NT2/D1 (cell line): ENCODE measurements at regions not wholly inside any gene's neighbourhood (a gene's known extent, or its start where the extent isn't known, plus 50 kb on each side); places are given as distances from the start of the nearest gene placed in this dataset.

ENCODE experiments used
- DNase-seq: peaks from one replicate; pipeline ENCODE4 v3.0.0-alpha.2; 2011; ENCODE audit warnings: low read depth, low spot score
- H3K27me3 ChIP-seq: 2 replicates; pipeline ENCODE4 v1.6.0; 2011; ENCODE audit warnings: mild to moderate bottlenecking; ENCODE audit not compliant: insufficient read length, insufficient read depth
- H3K36me3 ChIP-seq: 2 replicates; pipeline ENCODE4 v1.6.1; 2011; ENCODE audit warnings: mild to moderate bottlenecking, low read length, mixed read lengths; ENCODE audit not compliant: insufficient read depth, insufficient read length
- H3K4me1 ChIP-seq: 2 replicates; pipeline ENCODE4 v1.5.1; 2011; ENCODE audit not compliant: insufficient read depth, insufficient read length
- H3K4me3 ChIP-seq: 2 replicates; pipeline ENCODE4 v1.5.1; 2011; ENCODE audit warnings: low read depth; ENCODE audit not compliant: insufficient read length
- H3K9ac ChIP-seq: 2 replicates; pipeline ENCODE4 v1.6.0; 2011; ENCODE audit warnings: low read depth; ENCODE audit not compliant: insufficient read length
- H3K9me3 ChIP-seq: 2 replicates; pipeline ENCODE4 v1.5.1; 2011; ENCODE audit warnings: mild to moderate bottlenecking, low read length; ENCODE audit not compliant: insufficient read depth
- SUZ12 ChIP-seq: IDR thresholded peaks from 2 replicates; pipeline ENCODE4 v1.6.1; 2011; ENCODE audit not compliant: insufficient read length, insufficient read depth; ENCODE audit errors: extremely low read depth
- YY1 ChIP-seq: IDR thresholded peaks from 2 replicates; pipeline ENCODE4 v1.6.1; 2011; ENCODE audit not compliant: insufficient read length, insufficient read depth
- ZNF274 ChIP-seq: IDR thresholded peaks from 2 replicates; pipeline ENCODE4 v1.6.1; 2011; ENCODE audit warnings: mild to moderate bottlenecking, low read depth, low read length

- H3K9ac ChIP-seq: no peak overlapping the region
- DNase-seq: no peak
- no peak overlapping the region for H3K4me3 ChIP-seq
- H3K27me3 ChIP-seq: no peaks in the 10 kb centered on the region
- no peak for TF ChIP-seq ZNF274
- TF ChIP-seq YY1: no peak
- TF ChIP-seq SUZ12: no peak
- no peaks in the 10 kb centered on the region for H3K36me3 ChIP-seq
- no peaks in the 10 kb centered on the region for H3K9me3 ChIP-seq
- H3K4me1 ChIP-seq: peaks cover 16% of the 10 kb centered on the region
Measured at GRCh38 chr2:15829985-15830384, 110.4 kb upstream of the MYCN start.

GRCh38 chr2:15830937-15831549 lies 109.3 kb upstream of the MYCN start:
- TF ChIP-seq YY1 (no peak), ZNF274 (no peak), SUZ12 (no peak)
- Histone ChIP-seq H3K27me3 (no peaks in the 10 kb centered on the region), H3K9ac (no peak overlapping the region), H3K36me3 (no peaks in the 10 kb centered on the region), H3K4me3 (no peak overlapping the region), H3K4me1 (peaks cover 12% of the 10 kb centered on the region), H3K9me3 (no peaks in the 10 kb centered on the region)
- DNase-seq: no peak

DNA sequence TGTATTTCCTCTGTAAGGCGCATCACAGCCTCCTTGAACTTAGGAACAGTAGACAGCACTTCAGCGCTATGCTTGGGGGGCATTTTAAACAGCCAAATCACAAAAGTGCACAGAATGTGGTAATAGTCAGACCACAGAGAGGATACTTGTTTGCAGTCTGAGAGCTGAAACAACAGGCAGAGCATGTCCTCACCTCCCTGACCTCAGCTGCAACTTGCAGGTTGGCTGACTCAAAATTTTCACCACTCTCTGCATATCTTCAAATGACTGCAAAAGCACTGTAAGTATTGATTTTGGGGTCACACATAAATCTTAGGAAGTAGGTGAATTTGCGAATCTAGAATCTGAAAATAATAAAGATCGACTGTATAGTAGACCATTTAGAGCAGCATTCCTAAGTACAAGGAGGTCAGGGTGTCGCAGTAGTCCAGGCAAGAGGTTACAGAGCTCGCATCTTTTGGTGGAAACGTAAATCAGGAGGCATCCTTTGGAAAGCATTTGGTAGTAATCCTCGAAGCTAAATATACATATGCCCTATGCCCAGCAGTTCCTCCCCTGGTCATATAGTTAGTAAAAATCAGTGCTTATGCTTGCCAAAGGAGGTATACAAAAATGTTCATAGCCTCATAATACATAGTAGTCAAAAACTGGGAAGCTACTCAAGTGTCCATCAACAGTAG lies 108.2 kb upstream of the MYCN start:
- TF ChIP-seq ZNF274 (no peak), YY1 (no peak), SUZ12 (no peak)

DNA sequence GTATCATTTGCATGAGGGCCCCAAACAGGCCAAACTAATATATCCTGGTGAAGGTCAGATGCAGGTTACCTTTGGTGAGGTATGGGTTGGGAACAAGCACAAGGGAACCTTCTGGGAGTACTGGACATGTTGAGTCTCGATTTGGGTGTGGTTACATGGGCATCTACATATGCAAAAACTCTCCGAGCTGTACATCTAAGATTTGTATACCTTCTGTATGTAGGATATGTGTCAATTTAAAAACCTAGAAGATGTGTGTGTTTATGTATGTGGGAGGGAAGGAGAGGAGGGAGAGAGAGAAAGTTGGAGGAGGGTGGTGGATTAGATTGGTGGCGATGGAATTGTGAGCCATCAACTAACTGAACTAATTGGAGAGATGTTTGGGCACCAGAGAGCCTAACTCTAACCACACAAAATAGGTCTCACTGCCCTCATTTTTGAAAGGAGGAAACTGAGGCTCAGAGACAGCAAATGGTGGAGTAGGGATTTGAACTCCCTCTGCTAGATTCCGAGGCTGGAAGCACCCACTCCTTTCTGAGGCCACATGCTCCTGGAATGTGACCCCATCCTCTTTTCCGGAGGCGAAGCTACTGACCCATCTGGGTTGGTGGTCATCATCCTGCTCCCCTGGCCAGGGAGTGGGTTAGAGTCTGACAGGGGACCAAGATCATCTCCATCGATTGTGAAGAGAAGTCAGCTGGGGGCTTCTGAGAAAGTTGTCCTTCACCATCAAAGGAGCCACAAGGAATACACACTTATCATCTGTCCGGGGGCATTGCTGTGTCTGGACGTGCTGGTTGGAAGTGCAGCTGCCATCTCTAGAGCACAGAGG lies 107.3 kb upstream of the MYCN start:
- no peak for DNase-seq
- H3K4me3 ChIP-seq: no peak overlapping the region
- no peaks in the 10 kb centered on the region for H3K9me3 ChIP-seq
- H3K9ac ChIP-seq: no peak overlapping the region
- TF ChIP-seq SUZ12: no peak
- no peak for TF ChIP-seq ZNF274
- no peak for TF ChIP-seq YY1
- no peaks in the 10 kb centered on the region for H3K36me3 ChIP-seq
- H3K27me3 ChIP-seq: no peaks in the 10 kb centered on the region
- peaks cover 5% of the 10 kb centered on the region for H3K4me1 ChIP-seq

More for the DNA sequence above, 108.2 kb upstream of the MYCN start:
- DNase-seq: no peak
- Histone ChIP-seq H3K9ac (no peak overlapping the region), H3K4me3 (no peak overlapping the region), H3K27me3 (no peaks in the 10 kb centered on the region), H3K36me3 (no peaks in the 10 kb centered on the region), H3K4me1 (peaks cover 3% of the 10 kb centered on the region), H3K9me3 (no peaks in the 10 kb centered on the region)

DNA sequence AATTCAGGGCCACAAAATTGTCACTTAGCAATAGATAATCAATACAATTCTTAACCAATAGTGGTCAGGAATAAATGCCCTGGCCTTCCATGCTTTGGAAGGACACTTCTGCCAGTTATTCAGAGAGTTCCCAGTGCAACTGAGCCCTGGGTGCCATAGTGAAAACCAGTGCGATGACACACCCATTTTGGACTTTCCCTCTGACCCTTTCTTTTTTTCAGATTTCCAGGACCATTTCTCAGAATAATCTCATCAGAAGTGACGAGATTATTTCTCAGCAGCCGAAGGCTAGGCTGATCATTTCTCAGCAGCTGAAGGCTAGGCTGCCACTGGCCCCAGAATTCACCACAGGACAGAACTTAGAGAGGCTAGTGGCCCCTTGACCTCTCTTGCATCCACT lies 106.6 kb upstream of the MYCN start:
- Histone ChIP-seq H3K4me1 (peaks cover 5% of the 10 kb centered on the region), H3K36me3 (no peaks in the 10 kb centered on the region), H3K4me3 (no peak overlapping the region), H3K9ac (no peak overlapping the region), H3K9me3 (no peaks in the 10 kb centered on the region), H3K27me3 (no peaks in the 10 kb centered on the region)
- no peak for TF ChIP-seq YY1
- no peak for TF ChIP-seq SUZ12
- no peak for TF ChIP-seq ZNF274
- no peak for DNase-seq

- H3K4me3 ChIP-seq: no peak overlapping the region
- no peak for DNase-seq
- no peaks in the 10 kb centered on the region for H3K36me3 ChIP-seq
- no peak overlapping the region for H3K9ac ChIP-seq
- H3K27me3 ChIP-seq: no peaks in the 10 kb centered on the region
- H3K4me1 ChIP-seq: peaks cover 2% of the 10 kb centered on the region
- no peak for TF ChIP-seq ZNF274
- no peak for TF ChIP-seq SUZ12
- no peak for TF ChIP-seq YY1
- H3K9me3 ChIP-seq: no peaks in the 10 kb centered on the region
Measured at GRCh38 chr2:15834381-15835031, 105.8 kb upstream of the MYCN start.
